ENCODE measurements at regions not wholly inside any gene's neighbourhood (a gene's known extent, or its start where the extent isn't known, plus 50 kb on each side); places are given as distances from the start of the nearest gene placed in this dataset.
A peak's percentile ranks its signal among the peaks of the same experiment; 100 is the strongest.

DNA sequence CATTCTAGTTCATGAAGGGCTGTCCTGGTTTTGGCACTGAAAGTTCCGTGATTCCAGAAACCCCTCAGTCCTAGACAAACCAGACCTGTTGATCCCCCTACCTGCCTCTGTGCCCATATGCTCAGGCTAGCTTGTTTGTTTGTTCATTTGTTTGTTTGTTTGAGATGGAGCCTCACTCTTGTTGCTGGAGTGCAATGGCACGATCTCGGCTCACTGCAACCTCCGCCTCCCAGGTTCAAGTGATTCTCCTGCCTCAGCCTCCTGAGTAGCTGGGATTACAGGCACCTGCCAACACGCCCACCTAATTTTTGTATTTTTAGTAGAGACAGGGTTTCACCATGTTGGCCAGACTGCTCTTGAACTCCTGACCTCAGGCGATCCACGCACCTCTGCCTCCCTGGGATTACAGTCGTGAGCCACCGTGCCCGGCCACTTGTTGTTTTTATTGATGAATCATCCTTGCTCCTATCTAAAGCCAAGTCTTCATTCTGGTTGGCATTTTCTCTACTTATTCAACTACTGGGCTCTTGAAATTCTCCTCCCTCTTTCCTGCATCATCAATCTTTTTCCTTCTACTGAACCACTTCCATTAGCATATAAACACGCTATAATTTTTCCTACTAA, 86.3 kb upstream of the BMP2K start:
- DNase-seq (ENCODE audit: low read depth), result peak; percentile 34
- H3K4me3 ChIP-seq (ENCODE audit: control insufficient read depth, low read depth, low read length), result no peak overlapping the region
- TF ChIP-seq, protein P1, sequence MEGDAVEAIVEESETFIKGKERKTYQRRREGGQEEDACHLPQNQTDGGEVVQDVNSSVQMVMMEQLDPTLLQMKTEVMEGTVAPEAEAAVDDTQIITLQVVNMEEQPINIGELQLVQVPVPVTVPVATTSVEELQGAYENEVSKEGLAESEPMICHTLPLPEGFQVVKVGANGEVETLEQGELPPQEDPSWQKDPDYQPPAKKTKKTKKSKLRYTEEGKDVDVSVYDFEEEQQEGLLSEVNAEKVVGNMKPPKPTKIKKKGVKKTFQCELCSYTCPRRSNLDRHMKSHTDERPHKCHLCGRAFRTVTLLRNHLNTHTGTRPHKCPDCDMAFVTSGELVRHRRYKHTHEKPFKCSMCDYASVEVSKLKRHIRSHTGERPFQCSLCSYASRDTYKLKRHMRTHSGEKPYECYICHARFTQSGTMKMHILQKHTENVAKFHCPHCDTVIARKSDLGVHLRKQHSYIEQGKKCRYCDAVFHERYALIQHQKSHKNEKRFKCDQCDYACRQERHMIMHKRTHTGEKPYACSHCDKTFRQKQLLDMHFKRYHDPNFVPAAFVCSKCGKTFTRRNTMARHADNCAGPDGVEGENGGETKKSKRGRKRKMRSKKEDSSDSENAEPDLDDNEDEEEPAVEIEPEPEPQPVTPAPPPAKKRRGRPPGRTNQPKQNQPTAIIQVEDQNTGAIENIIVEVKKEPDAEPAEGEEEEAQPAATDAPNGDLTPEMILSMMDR (conservative IDR thresholded peaks at IDR 0.05; ENCODE audit: control insufficient read depth, insufficient read depth, low read depth, low read length), result no peak

DNA sequence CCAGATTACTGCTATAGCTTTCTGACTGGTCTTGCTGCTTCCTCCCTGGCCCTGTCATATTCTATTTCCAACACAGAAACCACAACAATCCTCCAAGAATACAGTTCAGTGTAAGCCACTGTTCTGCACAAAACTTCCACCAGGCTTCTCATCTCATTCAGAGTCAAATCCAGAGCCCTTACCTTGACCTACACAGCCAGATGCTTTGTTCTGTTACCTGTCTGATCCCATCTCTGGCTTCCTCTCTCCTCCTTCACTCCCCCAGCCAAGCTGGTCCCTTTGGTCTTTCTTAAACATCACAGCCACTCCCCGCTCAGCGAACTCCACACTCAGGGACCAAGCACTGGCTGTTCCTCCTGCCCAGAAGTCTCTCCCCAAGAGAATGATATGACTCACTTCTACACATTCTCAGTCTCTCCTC, 84.8 kb upstream of the BMP2K start:
- no peak overlapping the region for H3K4me3 ChIP-seq (ENCODE audit: control insufficient read depth, low read depth, low read length)
- peak; percentile 46 for DNase-seq (ENCODE audit: low read depth)
- TF ChIP-seq, protein P1 (conservative IDR thresholded peaks at IDR 0.05; ENCODE audit: control insufficient read depth, insufficient read depth, low read depth, low read length), result no peak

DNA sequence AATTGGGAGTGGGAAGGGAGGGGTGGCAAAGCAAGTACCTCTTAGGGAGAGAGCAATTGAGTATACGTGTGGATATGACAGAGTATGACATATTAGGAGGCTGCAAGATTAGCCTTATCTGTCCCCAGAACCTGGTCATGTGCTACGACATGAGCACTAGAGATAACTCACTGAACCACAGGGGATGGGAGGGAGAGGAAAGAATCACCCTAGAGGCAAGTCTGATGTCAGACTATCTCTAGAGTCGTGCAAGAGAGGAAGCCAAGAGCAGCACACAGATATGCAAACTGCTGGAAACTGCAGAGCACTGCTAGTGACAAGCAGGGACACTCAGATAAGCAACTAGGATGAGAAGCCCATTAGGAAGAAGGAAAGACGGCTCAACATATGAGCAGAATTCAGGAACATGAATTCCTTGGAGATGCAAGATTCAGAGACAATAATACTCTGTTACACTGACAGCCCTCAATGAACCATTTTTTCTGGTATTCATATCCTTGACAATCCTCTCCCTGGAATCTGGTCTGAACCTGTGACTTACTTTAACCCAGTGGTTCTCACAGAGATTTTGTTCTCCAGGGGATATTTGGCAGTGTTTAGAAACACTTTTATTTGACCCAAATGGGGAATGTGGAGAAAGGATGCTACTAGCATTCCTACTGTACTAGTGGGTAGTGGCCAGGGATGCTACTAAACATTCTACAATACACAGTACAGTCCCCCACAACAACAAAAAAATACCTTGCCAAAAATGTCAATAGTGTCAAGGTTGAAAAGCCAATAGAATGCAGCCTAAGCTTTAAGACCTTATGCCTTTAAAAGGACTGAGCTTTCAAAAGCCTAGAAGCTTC, 84.0 kb upstream of the BMP2K start:
- DNase-seq (ENCODE audit: low read depth), result peak; percentile 4
- H3K4me3 ChIP-seq (ENCODE audit: control insufficient read depth, low read depth, low read length), result no peak overlapping the region
- TF ChIP-seq, protein P1 (conservative IDR thresholded peaks at IDR 0.05; ENCODE audit: control insufficient read depth, insufficient read depth, low read depth, low read length), result no peak

DNA sequence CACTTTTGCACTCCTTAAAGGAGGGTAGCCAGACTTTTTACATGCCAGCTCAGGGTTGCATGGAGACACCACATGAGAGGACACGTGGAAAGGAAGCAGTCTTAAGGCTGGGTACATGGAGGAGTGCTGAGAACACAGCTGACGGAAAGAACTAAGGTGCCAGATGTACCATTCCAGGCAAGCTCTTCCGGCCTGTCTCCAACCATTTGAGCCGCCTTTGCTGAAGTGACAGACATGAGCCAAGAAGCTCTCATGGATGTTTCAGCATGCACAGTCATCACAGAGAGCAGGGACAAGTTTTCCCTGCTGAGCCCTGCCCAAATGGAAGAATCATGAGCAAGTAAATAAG, 83.4 kb upstream of the BMP2K start:
- no peak overlapping the region for H3K4me3 ChIP-seq (ENCODE audit: control insufficient read depth, low read depth, low read length)
- TF ChIP-seq, protein P1 (conservative IDR thresholded peaks at IDR 0.05; ENCODE audit: control insufficient read depth, insufficient read depth, low read depth, low read length), result no peak
- DNase-seq (ENCODE audit: low read depth), result no peak

DNA sequence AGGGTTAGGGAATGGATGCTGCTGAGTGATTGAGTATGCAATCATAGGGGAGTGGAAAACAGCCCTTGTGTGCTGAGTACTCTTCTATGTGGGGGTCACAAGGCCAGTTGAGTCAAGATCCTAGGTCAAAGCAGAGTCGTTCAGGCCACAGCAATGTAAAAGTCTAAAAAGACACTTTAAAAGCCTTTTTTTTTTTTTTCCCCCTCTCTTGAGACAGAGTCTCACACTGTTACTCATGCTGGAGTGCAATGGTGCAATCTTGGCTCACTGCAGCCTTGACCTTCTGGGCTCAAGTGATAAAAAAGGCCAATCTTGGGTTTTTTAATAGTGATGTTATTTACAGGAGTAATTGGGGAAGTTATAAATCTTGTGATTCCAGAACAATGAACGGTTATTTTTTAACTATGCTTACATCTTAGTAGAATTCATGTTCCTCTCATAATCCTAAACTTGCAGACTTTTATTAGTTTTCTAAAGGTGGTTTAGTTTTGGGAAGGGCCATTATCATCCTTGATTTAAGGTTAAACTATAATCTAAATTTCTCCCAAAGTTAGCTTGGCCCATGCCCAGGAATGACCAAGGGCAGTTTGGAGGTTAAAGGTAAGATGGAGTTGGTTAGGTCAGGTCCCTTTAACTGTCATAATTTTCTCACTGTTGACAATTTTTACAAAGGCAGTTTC, 82.2 kb upstream of the BMP2K start:
- peak; percentile 61 for DNase-seq (ENCODE audit: low read depth)
- H3K4me3 ChIP-seq (ENCODE audit: control insufficient read depth, low read depth, low read length), result no peak overlapping the region
- TF ChIP-seq, protein P1 (conservative IDR thresholded peaks at IDR 0.05; ENCODE audit: control insufficient read depth, insufficient read depth, low read depth, low read length), result no peak

DNA sequence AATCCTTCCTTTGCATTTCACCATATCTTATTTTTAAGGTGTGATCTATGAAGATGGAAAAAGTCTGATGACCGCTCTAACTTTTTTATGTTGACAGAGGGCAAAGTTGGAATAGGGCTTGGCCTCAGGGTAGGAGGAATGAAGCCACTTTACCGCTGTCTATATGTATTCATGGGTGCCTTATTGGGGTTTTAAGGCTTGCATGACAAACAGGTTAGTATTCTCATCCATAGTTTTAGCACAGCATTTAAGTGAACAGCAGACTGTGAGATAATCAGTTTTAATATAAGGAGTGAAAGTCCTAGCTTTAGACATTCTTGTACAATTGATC, 81.7 kb upstream of the BMP2K start:
- TF ChIP-seq, protein P1 (conservative IDR thresholded peaks at IDR 0.05; ENCODE audit: control insufficient read depth, insufficient read depth, low read depth, low read length), result no peak
- H3K4me3 ChIP-seq (ENCODE audit: control insufficient read depth, low read depth, low read length), result no peak overlapping the region
- no peak for DNase-seq (ENCODE audit: low read depth)

Data from fibroblast of mammary gland (primary cell).